GM19397 (cell line): ENCODE measurements at regions not wholly inside any gene's neighbourhood (a gene's known extent, or its start where the extent isn't known, plus 50 kb on each side); places are given as distances from the start of the nearest gene placed in this dataset.
"Not testable (repeated sequence)": the region's sequence is repeated elsewhere in the genome, so short reads cannot be mapped to it uniquely, and the experiment has no call there.

ENCODE experiments used
- ATAC-seq: cut with Tn5 transposase; IDR thresholded peaks from one replicate; pipeline ENCODE4 v1.9.1; 2021; ENCODE audit warnings: mild to moderate bottlenecking, moderate library complexity; ENCODE audit not compliant: unreplicated experiment

GRCh38 chr4:83931659-83932438 lies 395.9 kb downstream of the GPAT3 start:
- no peak for ATAC-seq

GRCh38 chr4:83929550-83929949 lies 393.6 kb downstream of the GPAT3 start:
- ATAC-seq: no peak

GRCh38 chr4:83926950-83927349 lies 391.0 kb downstream of the GPAT3 start:
- no peak for ATAC-seq

- ATAC-seq: no peak
Measured at GRCh38 chr4:83923341-83923740, 387.4 kb downstream of the GPAT3 start.

- no peak for ATAC-seq
Measured at GRCh38 chr4:83922402-83922801, 386.5 kb downstream of the GPAT3 start.

- no peak for ATAC-seq
Measured at GRCh38 chr4:83921124-83921523, 385.2 kb downstream of the GPAT3 start.

GRCh38 chr4:83920375-83920774 lies 384.5 kb downstream of the GPAT3 start:
- no peak for ATAC-seq

- no peak for ATAC-seq
Measured at GRCh38 chr4:83917572-83917971, 381.7 kb downstream of the GPAT3 start.

GRCh38 chr4:83910693-83911092 lies 374.8 kb downstream of the GPAT3 start:
- ATAC-seq: no peak

- no peak for ATAC-seq
Measured at GRCh38 chr4:83906561-83906960, 370.7 kb downstream of the GPAT3 start.

- ATAC-seq: no peak
Measured at GRCh38 chr4:83905952-83906351, 370.0 kb downstream of the GPAT3 start.

GRCh38 chr4:83903740-83904139 lies 367.8 kb downstream of the GPAT3 start:
- ATAC-seq: not testable (repeated sequence)

- no peak for ATAC-seq
Measured at GRCh38 chr4:83894831-83895230, 358.9 kb downstream of the GPAT3 start.

GRCh38 chr4:83890816-83891215 lies 354.9 kb downstream of the GPAT3 start:
- no peak for ATAC-seq

GRCh38 chr4:83890231-83890630 lies 354.3 kb downstream of the GPAT3 start:
- ATAC-seq: no peak

- ATAC-seq: no peak
Measured at GRCh38 chr4:83889802-83890201, 353.9 kb downstream of the GPAT3 start.

- ATAC-seq: no peak
Measured at GRCh38 chr4:83885256-83886182, 349.6 kb downstream of the GPAT3 start.

- no peak for ATAC-seq
Measured at GRCh38 chr4:83876047-83876446, 340.1 kb downstream of the GPAT3 start.

GRCh38 chr4:83875437-83875836 lies 339.5 kb downstream of the GPAT3 start:
- ATAC-seq: no peak

- no peak for ATAC-seq
Measured at GRCh38 chr4:83873996-83874395, 338.1 kb downstream of the GPAT3 start.

GRCh38 chr4:83870328-83870950 lies 334.5 kb downstream of the GPAT3 start:
- ATAC-seq: no peak
